SK-MEL-5 (cell line): ENCODE measurements at regions not wholly inside any gene's neighbourhood (a gene's known extent, or its start where the extent isn't known, plus 50 kb on each side); places are given as distances from the start of the nearest gene placed in this dataset.
"Not testable (repeated sequence)": the region's sequence is repeated elsewhere in the genome, so short reads cannot be mapped to it uniquely, and the experiment has no call there.

Experiments used
- DNase-seq: peaks from one replicate; pipeline ENCODE4 v3.0.0-alpha.2; 2016; ENCODE audit warnings: low read depth, low spot score
- in situ Hi-C: cut with HindIII; loops from 2 replicates; pipeline ENCODE4 v1.10.0; 2016; ENCODE audit warnings: low sequenced_read_pairs, high pct_unique_total_duplicates, low pct_unique_long_range_greater_than_20kb

DNA sequence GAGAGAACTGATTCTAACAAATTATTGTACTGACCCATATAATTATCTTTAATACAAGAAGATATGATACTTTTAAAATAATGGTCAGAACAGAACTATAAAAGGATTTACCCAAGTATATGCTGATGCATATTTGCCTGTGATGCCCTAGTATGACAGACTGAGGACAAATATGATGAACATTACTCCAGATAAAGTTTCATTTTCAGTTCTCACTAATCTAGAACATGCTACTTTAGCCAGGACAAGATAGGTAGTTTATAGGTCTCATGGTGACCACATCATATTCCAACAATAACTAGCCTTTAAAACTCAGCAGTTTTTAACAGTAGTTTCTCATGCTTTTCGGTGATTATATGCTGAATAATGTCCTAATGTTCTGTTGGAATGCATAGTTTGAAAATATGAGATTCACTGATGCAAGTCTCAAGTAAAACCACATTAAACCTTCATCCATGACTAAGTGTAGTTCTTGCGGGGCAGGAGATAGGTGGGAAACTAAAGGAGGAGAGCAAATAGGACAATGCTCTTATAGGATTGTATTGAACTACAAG lies 295.2 kb upstream of the AGA start:
- no peak for DNase-seq
- in situ Hi-C loops = no loop called here

DNA sequence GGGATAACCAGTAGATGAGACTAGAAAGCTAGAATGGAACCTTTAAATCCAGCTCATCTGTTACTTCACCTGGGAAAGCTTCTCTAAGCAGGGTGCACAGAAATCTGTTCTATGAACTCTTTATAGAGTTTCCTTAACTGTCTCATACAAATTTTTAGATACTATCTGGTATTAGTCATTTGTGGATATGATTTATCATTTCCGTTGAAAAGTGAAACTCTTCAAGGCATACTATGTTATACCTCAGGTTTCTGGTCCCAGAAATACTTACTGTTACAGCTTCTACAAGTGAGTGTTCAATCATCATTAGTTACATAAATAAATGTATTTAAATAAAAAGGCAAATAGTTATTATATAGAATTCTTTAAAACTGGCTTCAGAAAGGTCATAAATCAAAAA lies 298.3 kb upstream of the AGA start:
- in situ Hi-C loops = no loop called here
- DNase-seq = no peak

DNA sequence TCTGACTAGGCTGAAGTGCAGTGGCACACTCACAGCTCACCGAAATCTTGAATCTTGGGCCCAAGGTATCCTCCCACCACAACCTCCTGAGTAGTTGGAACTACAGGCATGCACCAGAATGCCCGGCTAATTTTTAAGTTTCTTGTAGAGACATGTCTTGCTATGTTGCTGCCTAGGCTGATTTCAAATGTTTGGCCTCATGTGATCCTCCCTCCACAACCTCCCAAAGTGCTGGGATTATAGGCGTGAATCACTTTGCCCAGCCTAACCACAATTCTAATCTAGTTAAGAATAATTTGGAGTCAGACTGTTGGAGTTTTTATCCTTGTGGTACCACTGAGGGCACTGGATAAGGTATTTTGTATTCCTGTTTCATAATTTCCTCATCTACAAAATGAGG lies 317.5 kb upstream of the AGA start:
- no peak for DNase-seq
- in situ Hi-C loops = no loop called here

DNA sequence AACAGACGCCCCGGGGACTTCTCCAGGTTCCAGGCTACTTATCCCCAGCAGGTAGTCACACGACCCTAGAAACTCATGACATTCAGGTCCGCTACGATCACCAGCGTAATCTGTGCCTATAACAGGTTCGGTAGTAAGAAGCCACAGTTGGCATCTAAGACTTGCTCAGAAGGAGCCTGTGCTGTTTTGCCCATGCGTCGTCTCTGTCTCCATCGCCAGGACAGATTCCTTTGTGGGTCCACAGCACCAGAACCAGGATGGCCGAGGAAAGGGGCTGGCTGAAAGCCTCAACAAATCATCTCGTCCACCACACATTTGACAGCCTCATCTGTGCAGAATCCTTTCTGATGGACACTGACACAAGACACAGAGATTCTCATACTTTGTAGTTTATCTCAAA lies 319.5 kb upstream of the AGA start:
- DNase-seq = no peak
- in situ Hi-C loops = no loop called here

DNA sequence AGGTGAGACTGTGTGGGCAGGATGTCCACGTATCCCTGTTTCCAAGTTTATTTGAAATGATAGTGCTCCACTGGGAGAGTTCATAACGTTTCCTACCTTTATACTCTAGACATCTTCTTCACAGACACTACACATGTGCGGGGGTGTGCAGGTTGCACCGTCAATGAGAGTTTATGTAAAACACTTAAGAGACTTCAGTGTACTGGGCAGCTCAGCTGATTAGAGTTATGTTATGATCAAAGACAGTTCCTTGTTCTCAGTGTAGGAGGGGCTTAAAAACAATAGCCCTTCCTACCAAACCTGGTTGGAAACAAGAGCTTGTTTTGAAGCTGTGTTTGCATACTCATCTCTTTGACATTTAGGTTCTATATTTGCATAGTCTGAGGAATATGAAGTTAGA lies 326.9 kb upstream of the AGA start:
- in situ Hi-C loops = no loop called here
- no peak for DNase-seq

DNA sequence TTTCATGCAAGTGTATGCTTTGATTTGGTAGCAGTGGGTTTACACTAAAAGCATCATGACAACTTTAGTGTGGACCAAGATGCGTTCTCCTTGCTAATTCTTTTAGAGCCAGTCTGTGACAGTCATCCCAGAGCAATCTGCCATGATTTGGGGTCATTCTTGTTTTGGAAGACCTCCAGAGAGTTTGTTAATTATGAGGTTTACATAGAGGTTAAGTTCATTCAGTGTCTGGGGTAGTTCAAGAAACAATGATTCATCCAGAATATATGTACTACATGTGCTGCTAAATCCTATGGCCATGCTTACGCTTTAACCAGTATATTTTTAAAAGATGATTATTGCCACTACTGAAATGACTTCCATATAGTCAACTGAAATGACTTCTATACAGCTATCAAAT lies 328.5 kb upstream of the AGA start:
- DNase-seq = no peak
- in situ Hi-C loops = no loop called here

DNA sequence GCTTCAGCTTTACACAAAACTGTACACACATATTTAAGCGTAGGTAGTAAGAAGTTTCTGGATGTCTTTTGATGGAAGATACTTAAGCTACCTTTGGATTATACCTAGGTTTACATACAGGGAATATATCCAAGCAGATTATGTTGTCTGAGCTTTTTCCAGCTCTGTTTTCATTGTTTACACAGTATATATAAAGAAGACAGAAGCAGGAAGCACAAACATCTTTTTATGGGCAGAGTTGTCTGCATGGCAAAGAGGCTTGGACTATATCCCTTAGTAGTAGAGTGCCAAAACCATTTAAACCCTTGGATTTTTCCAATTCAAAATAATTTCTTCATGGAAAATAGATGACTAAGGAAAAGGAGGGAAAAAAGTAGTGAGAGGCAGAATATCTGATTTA lies 329.4 kb upstream of the AGA start:
- in situ Hi-C loops = no loop called here
- no peak for DNase-seq

DNA sequence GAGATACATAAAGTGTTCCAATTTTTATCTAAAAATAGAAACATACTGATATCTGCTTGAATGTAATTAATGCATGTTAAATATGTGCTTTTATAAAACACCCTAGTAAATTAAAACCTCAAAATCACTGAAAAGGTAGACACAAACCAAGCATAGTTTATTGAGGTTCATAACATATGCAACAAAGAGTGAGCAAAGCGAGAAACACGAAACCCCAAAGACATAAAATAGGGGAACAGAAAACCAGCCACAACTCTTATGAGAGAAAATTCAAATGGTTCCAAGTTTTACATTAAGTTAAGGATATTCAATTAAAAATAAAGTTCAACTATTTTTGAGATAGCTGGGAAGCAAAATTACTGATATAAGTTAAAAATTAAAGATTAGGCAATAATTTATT lies 336.4 kb upstream of the AGA start:
- in situ Hi-C loops = no loop called here
- DNase-seq = no peak

DNA sequence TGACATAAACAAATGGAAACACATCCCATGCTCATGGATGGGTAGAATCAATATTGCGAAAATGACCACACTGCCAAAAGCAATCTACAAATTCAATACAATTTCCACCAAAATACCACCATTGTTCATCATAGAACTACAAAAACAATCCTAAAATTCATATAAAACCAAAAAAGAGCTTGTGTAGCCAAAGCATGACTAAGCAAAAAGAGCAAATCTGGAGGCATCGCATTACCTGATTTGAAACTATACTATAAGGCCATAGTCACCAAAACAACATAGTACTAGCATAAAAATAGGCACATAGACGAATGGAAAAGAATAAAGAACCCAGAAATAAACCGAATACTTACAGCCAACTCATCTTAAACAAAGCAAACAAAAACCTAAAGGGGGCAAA lies 342.8 kb upstream of the AGA start:
- no peak for DNase-seq
- in situ Hi-C loops = no loop called here

DNA sequence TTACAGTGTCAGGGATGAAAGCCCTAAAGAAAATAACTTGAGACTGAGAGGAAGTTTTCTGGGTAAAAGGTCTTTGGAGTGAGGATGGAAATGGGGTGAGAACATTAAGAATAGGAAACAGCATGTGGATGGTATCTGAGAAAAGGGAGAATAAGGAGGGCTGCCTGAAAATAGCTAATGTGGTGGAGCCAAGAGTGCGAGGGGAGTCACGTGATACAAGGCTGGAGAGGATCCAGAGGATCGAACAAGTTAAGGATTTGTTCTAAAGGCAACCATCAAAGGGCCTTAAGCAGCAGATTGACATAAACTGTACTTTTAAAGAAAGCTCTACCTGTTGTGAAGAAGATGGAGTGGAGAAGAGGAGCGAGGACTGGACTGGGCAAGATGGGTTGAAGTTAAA lies 347.4 kb upstream of the AGA start:
- in situ Hi-C loops = no loop called here
- no peak for DNase-seq

DNA sequence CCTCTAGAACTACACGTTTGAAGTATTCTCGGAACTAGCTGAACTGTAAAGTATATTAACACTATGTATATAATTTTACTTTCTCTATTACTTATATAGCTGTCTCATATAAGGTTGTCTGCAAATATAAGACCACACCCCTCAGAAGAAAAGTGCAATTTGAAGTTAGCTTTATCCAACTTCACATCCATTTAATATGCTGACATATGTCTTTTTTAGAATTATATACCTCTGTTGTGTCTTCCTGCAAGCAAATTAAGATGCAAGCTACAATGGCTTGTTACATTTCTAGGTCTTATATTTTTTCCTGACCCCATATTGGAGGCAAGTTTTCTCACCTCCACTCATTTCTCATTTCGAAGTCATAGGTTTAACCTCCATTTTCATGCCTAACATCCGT lies 349.0 kb upstream of the AGA start:
- no peak for DNase-seq
- in situ Hi-C loops = no loop called here

DNA sequence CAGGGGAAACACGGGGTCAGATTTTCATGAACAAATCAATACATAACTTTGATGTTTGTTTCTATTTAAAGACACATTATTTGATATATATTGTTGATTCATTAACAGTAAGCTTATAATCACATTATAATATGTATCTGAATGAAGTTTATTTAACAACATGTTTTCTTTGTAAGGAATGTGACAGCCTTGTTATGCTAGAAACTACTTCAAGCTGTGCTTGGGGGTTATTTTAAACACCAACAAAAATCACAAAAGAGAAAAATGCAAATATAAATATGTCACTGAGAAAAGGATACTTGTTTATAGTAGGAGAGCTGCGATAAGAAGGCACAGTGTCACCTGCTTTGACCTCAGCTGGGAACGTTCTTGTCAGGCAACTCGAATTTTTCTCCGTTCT lies 354.6 kb upstream of the AGA start:
- in situ Hi-C loops = no loop called here
- no peak for DNase-seq

DNA sequence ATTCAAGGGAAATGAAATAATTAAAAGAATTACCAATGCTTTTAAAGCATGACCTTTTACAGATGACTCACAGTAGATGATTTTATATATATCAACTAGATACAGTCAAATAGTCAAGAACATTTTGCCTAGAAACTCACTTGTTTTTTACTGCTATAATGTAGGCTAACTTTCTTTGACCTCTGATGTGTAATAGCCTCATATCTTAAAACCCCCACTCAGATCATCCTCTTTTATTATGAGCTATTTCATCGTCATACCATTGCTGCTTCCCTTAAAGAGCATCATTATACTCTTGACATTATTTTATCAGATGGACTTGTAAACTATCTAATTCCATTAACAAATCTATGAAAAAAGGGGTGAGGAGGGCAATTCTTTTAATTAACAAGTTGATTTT lies 355.9 kb upstream of the AGA start:
- DNase-seq = no peak

DNA sequence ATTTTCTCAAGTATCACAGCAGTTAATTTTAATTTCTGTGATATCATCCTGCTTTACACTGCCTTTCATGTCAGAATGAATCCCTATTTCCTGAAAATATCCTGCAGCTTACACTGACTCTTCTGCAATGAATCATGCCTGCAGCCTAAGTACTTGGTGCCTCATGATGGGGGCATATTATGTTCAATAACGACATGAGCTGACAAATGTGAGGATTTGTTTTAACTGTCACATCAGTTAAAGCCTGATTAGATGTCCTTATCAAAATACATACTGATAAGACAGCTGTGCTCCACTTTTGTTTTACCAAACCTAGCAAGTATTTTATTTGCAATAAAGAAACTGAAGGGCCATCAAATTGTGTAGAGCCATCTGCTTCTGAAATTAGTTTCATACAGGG lies 359.9 kb upstream of the AGA start:
- in situ Hi-C loops = no loop called here
- no peak for DNase-seq

More for the DNA sequence above, 355.9 kb upstream of the AGA start:
- in situ Hi-C loops = no loop called here

DNA sequence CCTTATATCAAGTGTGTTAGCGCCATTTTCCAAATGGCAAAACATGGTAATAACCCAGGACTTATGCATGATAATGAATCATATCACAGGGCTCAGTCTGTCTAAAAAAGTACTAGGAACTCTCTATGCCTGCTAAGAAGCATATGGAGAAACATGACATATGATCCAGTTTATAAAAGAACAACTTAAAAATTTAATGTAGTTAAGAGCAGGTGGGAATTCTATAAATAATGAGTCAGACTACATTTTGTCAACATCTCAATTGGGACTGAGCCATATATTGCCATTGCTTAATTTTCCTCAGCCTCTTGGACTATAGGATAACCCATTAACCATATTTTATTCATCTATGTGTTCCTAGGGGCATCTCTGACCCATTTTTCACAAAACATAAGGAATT lies 360.4 kb upstream of the AGA start:
- in situ Hi-C loops = no loop called here

DNA sequence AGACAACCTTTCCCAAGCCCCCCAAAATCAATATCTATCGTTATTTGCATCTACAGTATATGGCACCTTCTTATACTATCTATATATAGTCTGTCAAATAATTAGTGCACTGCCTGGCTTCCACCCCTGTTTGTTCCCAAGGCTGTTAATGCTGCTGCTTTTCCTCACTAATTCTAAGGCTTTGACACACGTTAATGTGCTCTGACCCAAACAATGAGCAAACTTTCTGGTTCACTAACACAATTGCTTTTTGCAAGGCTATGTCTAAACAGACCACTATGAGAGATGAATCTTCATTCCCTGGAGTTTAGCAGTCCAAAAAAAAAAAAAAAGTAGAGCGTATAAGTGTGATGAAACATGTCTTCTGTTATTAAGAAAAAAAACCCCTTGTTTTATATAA lies 360.9 kb upstream of the AGA start:
- in situ Hi-C loops = no loop called here
- no peak for DNase-seq

More for the DNA sequence above, 360.4 kb upstream of the AGA start:
- no peak for DNase-seq

DNA sequence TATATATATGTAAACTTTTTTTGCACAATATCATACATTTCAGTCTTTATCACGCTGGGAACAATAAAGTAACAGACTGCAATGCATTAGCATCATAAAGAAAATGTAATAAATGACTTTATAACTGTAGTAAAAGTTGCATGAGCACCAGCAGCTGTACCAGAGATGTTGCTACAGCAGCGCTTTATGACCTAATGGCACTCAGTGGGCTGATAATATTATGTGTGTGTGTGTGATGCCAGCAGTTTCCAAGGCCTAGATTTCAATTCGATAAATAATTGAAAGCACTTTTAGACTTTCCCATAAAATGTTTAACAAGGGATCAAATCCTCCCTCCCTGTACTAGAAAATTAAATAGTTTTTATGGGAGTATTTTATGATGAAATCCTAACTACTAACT lies 367.6 kb upstream of the AGA start:
- in situ Hi-C loops = no loop called here

DNA sequence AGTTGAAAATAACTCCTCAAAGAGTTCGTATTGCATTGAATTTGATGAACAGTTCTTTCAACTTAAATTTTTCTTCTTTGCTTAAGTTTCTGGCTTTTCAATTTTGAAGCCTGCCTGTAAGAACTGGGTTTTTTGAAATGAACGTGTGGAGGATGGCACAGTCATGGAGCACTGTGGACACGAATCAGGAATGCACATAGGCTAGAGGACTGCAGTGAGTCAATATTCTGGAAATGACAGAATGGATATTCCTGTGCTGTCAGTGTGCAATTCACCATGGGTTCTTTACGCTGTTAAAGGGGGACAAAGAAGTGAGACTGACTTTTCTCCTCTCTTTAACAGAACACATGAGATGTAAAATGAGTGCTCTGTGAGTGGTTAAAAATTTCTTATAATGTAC lies 368.0 kb upstream of the AGA start:
- in situ Hi-C loops = no loop called here
- DNase-seq = no peak

More for the DNA sequence above, 367.6 kb upstream of the AGA start:
- no peak for DNase-seq

DNA sequence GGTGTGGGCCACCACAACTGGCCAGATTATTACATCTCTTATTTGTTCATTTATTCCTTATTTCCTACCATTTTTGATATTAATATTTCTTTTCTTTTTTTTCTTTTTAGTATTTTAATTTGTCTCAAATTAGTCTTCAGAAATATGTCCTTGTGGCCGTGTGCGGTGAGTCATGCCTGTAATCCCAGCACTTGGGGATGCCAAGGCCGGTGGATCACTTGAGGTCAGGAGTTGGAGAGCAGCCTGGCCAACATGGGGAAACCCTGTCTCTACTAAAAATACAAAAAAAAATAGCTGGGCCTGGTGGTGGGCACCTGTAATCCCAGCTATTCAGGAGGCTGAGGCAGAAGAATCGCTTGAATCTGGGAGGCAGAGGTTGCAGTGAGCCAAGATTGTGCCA lies 376.2 kb upstream of the AGA start:
- DNase-seq, in situ Hi-C loops: not testable (repeated sequence)

DNA sequence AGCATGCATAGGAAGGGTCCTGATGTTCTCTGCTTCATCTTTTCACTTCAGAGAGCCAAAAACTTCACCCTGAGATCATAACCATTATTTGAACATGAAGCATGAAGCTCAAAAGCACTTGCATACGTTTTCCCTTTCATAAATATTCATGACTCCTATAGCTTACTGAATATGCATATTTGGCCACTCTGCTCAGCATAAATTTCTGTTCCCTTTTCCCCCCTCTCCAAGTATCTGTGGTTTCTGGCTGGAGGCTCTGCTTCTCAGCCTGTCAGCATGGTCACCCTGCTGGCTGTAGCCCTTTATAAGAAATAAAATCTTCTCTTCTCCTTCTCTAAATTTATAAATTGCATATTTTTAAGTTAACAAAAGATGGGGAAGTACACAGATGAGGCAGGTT lies 384.7 kb upstream of the AGA start:
- in situ Hi-C loops = no loop called here

More for the DNA sequence above, 384.7 kb upstream of the AGA start:
- DNase-seq = no peak
